ENCODE measurements at regions not wholly inside any gene's neighbourhood (a gene's known extent, or its start where the extent isn't known, plus 50 kb on each side); places are given as distances from the start of the nearest gene placed in this dataset.

GRCh38 chr1:203422116-203422515 lies 53.5 kb upstream of the PRELP start:
- Mint-ChIP-seq H3K4me3 (no peak overlapping the region), H3K4me1 (peaks cover 22% of the 10 kb centered on the region), H3K27ac (no peak overlapping the region), H3K9me3 (no peaks in the 10 kb centered on the region), H3K27me3 (no peaks in the 10 kb centered on the region), H3K36me3 (no peaks in the 10 kb centered on the region)
- ATAC-seq = no peak

DNA sequence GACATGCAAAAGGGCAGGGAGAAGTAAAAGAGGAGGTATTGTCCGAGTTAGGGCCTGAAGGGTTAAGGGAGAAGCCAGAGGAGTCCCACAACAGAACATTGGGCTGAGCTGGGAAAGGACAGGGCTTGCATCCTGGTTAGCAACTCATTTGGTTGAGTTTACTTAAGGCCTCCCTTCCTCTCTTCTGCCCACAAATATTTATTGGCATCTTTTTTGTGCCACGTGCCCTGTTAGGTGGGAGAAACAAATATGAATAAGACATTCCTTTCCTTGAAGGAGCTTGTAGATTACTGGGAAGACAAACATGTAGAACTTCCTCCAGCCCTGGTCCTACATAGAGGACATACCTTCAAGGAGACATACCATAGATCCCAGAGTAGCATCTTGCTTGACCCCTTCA lies 53.0 kb upstream of the PRELP start:
- ATAC-seq = no peak
- H3K27me3 Mint-ChIP-seq = no peaks in the 10 kb centered on the region
- no peak overlapping the region for H3K27ac Mint-ChIP-seq
- H3K36me3 Mint-ChIP-seq = no peaks in the 10 kb centered on the region
- H3K4me3 Mint-ChIP-seq = no peak overlapping the region
- H3K4me1 Mint-ChIP-seq = peaks cover 22% of the 10 kb centered on the region
- H3K9me3 Mint-ChIP-seq = no peaks in the 10 kb centered on the region

DNA sequence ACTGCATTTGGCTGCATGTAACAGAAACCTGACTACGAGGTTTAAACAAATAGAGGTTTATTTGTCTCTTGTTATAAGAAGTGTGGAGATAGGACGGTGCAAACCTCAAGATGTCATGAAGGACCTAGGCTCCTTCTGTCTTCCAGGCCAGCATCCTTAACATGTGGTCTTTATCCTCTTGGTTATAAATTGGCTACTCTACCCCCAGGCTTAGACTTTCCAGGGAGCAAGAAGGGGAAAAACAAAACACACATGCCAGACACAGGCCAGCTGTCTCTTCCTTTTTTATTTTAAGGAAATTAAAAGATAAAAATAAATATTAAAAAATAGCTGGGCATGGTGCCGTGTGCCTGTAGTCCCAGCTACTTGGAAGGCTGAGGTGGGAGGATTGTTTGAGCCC lies 51.3 kb upstream of the PRELP start:
- no peak for ATAC-seq
- no peak overlapping the region for H3K4me3 Mint-ChIP-seq
- peaks cover 31% of the 10 kb centered on the region for H3K4me1 Mint-ChIP-seq
- H3K36me3 Mint-ChIP-seq = no peaks in the 10 kb centered on the region
- no peak overlapping the region for H3K27ac Mint-ChIP-seq
- H3K9me3 Mint-ChIP-seq = no peaks in the 10 kb centered on the region
- H3K27me3 Mint-ChIP-seq = no peaks in the 10 kb centered on the region

- ATAC-seq = no peak
- Mint-ChIP-seq H3K4me1 (peaks cover 35% of the 10 kb centered on the region), H3K36me3 (no peaks in the 10 kb centered on the region), H3K9me3 (no peaks in the 10 kb centered on the region), H3K27me3 (no peaks in the 10 kb centered on the region), H3K27ac (no peak overlapping the region), H3K4me3 (no peak overlapping the region)
Observed at GRCh38 chr1:203424861-203425662, 50.5 kb upstream of the PRELP start.

GRCh38 chr1:203425663-203425975 lies 50.0 kb upstream of the PRELP start:
- Mint-ChIP-seq H3K4me1 (peaks cover 35% of the 10 kb centered on the region), H3K36me3 (no peaks in the 10 kb centered on the region), H3K27ac (no peak overlapping the region), H3K4me3 (no peak overlapping the region), H3K27me3 (no peaks in the 10 kb centered on the region), H3K9me3 (no peaks in the 10 kb centered on the region)
- ATAC-seq = no peak
